ENCODE measurements at regions not wholly inside any gene's neighbourhood (a gene's known extent, or its start where the extent isn't known, plus 50 kb on each side); places are given as distances from the start of the nearest gene placed in this dataset.

DNA sequence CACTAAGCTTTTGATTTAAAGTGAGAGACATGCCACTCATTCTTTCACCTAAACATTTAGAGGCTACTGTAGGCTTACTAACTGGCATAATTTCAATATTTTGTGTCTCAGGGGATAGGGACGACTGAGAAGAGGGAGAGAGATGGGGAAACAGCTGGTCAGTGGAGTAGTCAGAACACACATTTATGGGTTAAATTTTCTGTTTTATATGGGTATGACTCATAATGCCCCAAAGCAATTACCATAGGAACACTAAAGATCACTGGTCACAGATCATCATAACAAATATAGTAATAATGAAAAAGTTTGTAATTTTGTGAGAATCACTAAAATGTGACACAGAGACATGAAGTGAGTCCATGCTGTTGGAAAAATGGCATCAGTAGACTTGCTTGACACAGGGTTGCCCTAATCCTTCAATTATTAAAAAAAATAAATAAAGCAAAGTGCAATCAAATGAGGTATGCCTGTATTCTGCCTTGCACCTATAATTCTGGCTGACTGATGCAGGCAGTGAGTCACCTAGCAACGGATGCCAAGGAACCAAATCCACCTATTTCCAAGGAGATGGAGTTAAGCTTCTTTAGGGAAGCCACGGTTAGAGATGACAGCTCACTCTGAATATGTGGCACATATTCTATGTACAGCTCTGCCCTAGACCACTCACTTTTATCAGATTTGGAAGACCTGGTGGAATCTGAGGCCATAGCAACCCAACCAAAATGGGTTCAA lies 166.1 kb downstream of the MARCHF11 start:
- no peak for DNase-seq (ENCODE audit: low spot score)

DNA sequence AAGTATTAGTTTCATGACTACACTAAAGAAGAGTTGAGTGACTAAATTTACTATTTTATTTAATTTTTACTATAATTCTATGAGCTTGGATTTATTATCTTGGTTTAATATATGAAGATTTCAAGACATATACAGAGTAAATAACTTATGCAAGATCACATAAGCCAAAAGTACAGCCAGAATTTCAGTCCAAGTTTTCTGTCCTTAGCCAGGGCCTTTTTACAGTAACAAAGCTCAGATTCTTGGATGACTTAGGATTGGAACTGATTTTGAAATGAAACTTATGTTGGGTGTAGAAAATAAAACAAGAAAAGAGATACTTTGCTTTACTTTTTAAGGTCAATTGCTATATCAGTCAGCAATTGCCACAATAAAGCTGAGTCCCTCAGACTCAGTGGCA lies 170.3 kb downstream of the MARCHF11 start:
- DNase-seq (ENCODE audit: low spot score): no peak

DNA sequence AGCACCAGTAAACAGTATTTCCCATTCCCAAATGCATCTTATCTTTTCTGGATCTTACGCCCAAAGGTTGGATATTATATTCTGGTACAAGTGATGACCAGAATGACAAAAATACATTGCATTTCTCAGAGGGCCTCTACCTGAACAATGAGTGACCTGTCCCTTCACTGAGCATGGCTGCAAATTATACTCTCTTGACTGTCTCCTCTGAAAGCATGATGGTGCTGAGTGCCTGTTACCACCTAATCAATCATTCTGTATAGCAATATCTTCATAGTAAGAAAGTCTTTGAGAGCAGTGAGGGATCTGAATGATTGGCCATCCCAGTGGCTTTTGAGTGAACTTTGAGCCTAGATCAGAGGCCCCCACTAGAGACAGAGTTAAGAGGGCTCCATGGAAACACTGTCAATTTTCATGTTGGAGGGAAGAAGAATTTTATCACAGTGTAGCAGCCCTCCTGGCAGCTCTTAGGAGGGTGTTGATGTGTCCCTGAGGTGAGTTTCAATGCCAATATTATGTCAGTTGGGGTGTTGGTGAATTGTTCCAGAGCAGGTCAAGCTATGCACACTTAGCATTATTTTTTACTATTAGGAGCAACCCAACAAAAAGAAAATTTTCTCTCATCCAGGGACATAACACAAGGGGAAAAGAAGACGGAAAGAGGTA lies 171.7 kb downstream of the MARCHF11 start:
- DNase-seq (ENCODE audit: low spot score): no peak

DNA sequence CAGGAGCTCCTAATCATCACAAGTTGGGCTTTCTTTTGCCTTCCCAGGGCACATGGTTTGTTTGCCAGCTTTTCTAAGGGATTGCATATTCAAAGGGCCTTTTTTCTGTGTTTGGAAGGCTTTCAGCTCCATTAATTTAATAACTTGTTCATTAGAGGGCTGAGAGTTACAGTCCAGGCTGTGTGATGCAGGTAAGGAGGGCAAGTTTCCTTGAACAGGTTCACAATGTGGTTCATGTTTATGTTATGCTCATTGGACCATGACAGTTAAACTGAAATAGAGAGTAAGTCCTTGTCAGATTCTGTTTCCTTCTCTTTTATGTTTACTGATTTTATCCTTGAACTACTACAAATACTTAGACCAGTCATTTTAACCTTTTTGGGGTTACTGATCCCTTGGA lies 174.4 kb downstream of the MARCHF11 start:
- DNase-seq (ENCODE audit: low spot score): no peak

DNA sequence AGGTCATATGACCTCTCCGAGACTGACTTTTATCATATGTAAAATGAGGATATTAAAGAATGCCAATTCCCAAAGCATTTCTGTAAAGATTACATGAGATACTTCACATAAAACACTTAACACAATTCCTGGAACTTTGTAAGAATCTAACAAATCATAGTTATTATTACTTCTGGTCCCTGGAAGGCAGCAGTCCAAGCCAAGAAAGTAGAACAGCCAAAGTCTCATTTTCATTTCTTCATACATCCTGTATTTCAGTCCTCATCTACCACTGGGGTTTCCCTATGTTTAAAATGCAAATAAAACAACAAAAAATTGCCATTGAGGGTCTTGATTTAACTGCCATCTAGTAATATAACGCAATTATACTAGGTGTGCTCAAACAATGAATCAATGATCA lies 179.5 kb downstream of the MARCHF11 start:
- no peak for DNase-seq (ENCODE audit: low spot score)

DNA sequence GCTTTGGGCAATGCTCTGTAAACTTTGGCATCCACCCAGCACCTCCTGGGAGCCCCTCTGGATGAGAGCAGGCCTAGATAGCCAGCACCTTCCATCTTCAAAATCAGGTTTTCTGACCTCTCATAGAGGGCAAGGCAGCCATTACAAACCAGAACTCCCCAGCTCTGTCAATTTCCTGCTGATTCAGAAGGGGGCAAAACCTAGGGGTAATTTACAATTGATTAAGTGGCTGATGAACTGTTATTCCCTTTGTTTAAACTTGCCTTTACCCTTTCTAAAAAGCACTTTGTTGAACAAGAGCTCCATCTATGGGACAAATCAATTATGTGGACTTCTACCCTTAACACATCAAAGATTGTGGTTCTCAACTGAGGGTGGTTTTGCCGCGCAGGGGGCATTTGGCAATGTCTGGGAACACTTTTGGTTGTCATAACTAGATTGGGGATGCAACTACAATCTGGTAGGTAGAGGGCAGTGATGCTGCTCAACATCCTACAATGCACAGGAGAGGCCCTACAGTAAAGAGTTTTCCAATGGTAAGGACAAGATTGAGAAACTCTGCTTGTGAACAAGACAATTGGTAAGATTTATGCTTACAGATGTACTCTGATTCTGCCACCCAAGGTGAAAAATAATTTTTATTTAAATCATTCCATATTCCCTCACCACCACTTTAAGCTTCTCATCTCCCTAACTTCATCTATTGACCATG lies 184.1 kb downstream of the MARCHF11 start:
- peak; percentile 69 for DNase-seq (ENCODE audit: low spot score)

DNA sequence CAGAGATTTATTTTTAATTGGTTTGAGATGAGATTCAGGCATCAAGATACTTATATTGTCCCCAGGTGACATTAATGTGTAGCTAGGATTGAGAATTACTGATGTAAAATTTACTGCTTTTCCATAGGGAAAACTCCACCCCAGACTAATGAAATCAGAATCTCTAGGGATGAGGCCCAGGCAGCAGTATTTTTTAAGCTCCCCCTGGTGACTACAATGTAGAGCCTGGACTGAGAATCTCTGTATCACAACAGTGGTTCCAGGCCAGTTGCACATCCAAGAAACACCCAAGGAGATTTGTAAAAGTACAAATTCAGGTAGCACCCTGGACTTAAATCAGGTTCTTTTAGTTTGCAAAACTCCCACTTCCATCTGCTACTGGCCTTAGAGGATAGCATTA lies 185.7 kb downstream of the MARCHF11 start:
- peak; percentile 14 for DNase-seq (ENCODE audit: low spot score)

DNA sequence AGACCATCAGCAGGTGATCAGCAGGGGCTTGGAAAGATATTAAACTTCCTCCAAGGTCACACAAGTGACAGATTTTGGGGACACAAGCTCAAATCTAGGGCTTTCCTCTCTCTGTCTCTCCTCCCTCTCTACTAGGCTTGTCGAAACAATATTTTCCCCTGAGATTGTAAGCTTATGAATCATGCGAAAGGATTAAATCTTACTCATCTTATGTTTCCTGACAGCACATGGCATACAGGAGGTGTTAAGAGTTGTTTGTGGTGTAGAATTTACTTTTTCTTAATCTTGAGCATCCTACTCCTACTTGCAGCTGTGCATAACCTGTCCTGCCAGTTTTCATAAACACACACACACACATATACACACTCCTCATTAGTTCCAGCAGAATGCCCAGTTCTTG lies 186.3 kb downstream of the MARCHF11 start:
- no peak for DNase-seq (ENCODE audit: low spot score)

DNA sequence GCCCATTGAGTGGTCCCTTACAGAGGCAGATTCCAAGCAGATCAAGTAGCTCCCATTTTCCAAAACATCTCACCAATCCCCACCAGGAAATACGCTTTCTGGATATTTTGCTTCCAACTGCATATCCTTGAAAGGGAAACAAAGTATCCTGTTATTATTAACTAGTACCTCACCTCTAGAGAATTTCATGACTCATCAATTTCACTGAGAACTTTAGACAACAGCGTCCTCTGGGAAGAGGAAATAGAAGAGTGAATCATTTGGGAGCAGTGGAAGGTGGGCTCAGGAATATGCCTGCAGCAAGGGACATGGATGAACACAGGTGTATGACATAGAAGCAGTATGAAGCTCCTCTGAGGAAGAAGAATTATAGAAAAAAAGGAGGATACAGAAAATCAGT lies 186.7 kb downstream of the MARCHF11 start:
- no peak for DNase-seq (ENCODE audit: low spot score)

DNA sequence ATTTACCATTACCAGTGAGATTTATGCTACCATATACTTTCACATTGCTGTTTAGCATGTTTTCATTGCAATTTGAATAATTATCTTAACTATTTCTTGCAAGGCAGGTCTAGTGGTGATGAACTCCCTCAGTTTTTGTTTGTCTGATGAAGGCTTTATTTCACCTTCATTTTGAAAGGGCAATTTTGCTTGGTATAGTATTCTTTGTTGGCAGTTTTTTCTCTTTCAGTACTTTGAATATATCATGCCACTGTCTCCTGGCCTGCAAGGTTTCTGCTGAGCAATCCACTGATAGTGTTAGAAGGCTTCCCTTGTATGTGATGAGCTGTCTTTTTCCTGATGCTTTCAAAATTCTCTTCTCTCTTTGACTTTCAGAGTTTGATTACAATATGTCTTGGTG lies 188.0 kb downstream of the MARCHF11 start:
- no peak for DNase-seq (ENCODE audit: low spot score)
